ENCODE measurements at regions not wholly inside any gene's neighbourhood (a gene's known extent, or its start where the extent isn't known, plus 50 kb on each side); places are given as distances from the start of the nearest gene placed in this dataset.

DNA sequence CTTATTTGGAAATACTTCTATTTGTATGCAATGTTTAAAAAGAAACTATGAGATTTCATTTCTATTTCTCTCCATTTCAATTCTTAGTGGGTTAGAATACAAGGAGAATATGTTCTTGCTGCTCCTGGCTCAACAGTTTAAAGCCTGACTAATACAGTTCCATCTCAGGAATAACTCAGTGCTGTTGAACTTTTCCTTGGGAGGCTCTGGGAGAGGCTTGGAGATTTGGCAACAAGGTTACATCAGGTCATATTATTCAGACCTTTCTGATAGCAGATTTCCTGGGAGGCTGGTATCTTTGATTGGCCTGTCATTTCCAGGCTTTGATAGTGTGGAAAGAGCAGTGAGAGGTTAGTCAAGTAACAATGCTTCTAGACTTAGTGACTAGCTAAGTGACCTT lies 481.7 kb upstream of the KLF4 start:
- H3K27ac ChIP-seq (ENCODE audit: low read depth, low read length, poor library complexity, severe bottlenecking) = no peak overlapping the region
- H3K4me2 ChIP-seq (ENCODE audit: low read length) = no peak overlapping the region
- no peaks in the 10 kb centered on the region for H3K9me3 ChIP-seq (ENCODE audit: low read length)
- H3K4me1 ChIP-seq (ENCODE audit: insufficient read depth, low read length, severe bottlenecking) = no peaks in the 10 kb centered on the region
- TF ChIP-seq, protein P1, sequence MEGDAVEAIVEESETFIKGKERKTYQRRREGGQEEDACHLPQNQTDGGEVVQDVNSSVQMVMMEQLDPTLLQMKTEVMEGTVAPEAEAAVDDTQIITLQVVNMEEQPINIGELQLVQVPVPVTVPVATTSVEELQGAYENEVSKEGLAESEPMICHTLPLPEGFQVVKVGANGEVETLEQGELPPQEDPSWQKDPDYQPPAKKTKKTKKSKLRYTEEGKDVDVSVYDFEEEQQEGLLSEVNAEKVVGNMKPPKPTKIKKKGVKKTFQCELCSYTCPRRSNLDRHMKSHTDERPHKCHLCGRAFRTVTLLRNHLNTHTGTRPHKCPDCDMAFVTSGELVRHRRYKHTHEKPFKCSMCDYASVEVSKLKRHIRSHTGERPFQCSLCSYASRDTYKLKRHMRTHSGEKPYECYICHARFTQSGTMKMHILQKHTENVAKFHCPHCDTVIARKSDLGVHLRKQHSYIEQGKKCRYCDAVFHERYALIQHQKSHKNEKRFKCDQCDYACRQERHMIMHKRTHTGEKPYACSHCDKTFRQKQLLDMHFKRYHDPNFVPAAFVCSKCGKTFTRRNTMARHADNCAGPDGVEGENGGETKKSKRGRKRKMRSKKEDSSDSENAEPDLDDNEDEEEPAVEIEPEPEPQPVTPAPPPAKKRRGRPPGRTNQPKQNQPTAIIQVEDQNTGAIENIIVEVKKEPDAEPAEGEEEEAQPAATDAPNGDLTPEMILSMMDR (IDR thresholded peaks at IDR 0.05; ENCODE audit: low read length) = no peak
- no peak for TF ChIP-seq EZH2 (IDR thresholded peaks at IDR 0.05; ENCODE audit: borderline replicate concordance, low read length)
- no peak overlapping the region for H2AFZ ChIP-seq (ENCODE audit: low read length)
- no peaks in the 10 kb centered on the region for H4K20me1 ChIP-seq (ENCODE audit: insufficient read depth, low read length)
- H3K36me3 ChIP-seq (ENCODE audit: insufficient read depth, low read length) = no peaks in the 10 kb centered on the region
- H3K4me3 ChIP-seq (ENCODE audit: low read depth, low read length, poor library complexity, severe bottlenecking) = no peak overlapping the region
- H3K9ac ChIP-seq (ENCODE audit: low read length) = no peak overlapping the region
- no peaks in the 10 kb centered on the region for H3K79me2 ChIP-seq (ENCODE audit: insufficient read depth, low read length)
- no peaks in the 10 kb centered on the region for H3K27me3 ChIP-seq (ENCODE audit: insufficient read depth, low read length)
- H3K9me2 ChIP-seq (ENCODE audit: low read depth, low read length) = no peaks in the 10 kb centered on the region
- H3F3A ChIP-seq (ENCODE audit: insufficient read depth, low read length) = no peaks in the 10 kb centered on the region

DNA sequence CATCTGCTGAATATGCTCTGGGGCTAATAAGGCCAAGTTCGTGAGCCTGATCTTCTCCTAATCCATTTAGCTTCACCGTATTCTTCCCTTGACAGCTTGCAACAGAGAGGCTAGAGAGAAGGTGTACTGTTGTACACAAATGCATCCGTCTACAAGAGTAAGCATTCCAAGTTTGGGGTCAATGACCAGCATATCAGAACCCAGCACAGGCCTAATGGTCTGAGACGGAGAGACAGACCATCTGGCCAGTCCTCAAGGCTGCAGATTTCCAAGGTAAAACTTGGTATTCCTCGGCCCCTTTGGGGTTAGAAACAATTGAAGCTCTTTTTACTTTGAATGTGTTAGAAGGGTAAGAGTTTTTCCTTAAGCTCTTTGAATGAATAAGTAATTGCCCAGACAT lies 481.2 kb upstream of the KLF4 start:
- H3K79me2 ChIP-seq (ENCODE audit: insufficient read depth, low read length) = no peaks in the 10 kb centered on the region
- no peaks in the 10 kb centered on the region for H3K4me1 ChIP-seq (ENCODE audit: insufficient read depth, low read length, severe bottlenecking)
- H2AFZ ChIP-seq (ENCODE audit: low read length) = no peak overlapping the region
- no peaks in the 10 kb centered on the region for H3K27me3 ChIP-seq (ENCODE audit: insufficient read depth, low read length)
- H3K9ac ChIP-seq (ENCODE audit: low read length) = no peak overlapping the region
- no peaks in the 10 kb centered on the region for H3K36me3 ChIP-seq (ENCODE audit: insufficient read depth, low read length)
- H3K27ac ChIP-seq (ENCODE audit: low read depth, low read length, poor library complexity, severe bottlenecking) = no peak overlapping the region
- H3K9me3 ChIP-seq (ENCODE audit: low read length) = no peaks in the 10 kb centered on the region
- no peaks in the 10 kb centered on the region for H3K9me2 ChIP-seq (ENCODE audit: low read depth, low read length)
- no peak overlapping the region for H3K4me2 ChIP-seq (ENCODE audit: low read length)
- H3F3A ChIP-seq (ENCODE audit: insufficient read depth, low read length) = no peaks in the 10 kb centered on the region
- no peaks in the 10 kb centered on the region for H4K20me1 ChIP-seq (ENCODE audit: insufficient read depth, low read length)
- H3K4me3 ChIP-seq (ENCODE audit: low read depth, low read length, poor library complexity, severe bottlenecking) = no peak overlapping the region
- TF ChIP-seq, protein P1 (IDR thresholded peaks at IDR 0.05; ENCODE audit: low read length) = no peak
- no peak for TF ChIP-seq EZH2 (IDR thresholded peaks at IDR 0.05; ENCODE audit: borderline replicate concordance, low read length)

DNA sequence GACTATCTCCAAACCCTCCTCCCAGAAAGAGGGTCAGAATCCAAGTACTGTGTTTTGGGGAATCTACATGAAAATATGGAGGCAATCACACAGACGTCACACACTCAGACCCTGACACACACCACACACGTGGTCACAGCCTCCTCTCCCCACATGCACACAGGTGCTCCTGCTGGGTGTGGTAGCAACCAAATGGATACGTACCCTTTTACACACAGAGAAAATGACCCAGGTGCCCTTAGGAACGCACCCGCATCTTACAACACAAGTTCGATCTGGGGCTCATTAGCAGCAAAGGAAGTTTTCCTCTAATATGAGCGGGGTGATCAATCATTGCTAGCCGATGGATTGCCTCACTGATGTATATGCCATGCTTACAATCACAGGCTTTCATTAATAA lies 480.2 kb upstream of the KLF4 start:
- no peaks in the 10 kb centered on the region for H3K4me1 ChIP-seq (ENCODE audit: insufficient read depth, low read length, severe bottlenecking)
- TF ChIP-seq EZH2 (IDR thresholded peaks at IDR 0.05; ENCODE audit: borderline replicate concordance, low read length) = no peak
- TF ChIP-seq, protein P1 (IDR thresholded peaks at IDR 0.05; ENCODE audit: low read length) = no peak
- no peak overlapping the region for H3K4me3 ChIP-seq (ENCODE audit: low read depth, low read length, poor library complexity, severe bottlenecking)
- no peak overlapping the region for H3K27ac ChIP-seq (ENCODE audit: low read depth, low read length, poor library complexity, severe bottlenecking)
- no peak overlapping the region for H3K4me2 ChIP-seq (ENCODE audit: low read length)
- no peaks in the 10 kb centered on the region for H3K9me3 ChIP-seq (ENCODE audit: low read length)
- H3K27me3 ChIP-seq (ENCODE audit: insufficient read depth, low read length) = no peaks in the 10 kb centered on the region
- H3K36me3 ChIP-seq (ENCODE audit: insufficient read depth, low read length) = no peaks in the 10 kb centered on the region
- H3K9ac ChIP-seq (ENCODE audit: low read length) = no peak overlapping the region
- no peak overlapping the region for H2AFZ ChIP-seq (ENCODE audit: low read length)
- H3F3A ChIP-seq (ENCODE audit: insufficient read depth, low read length) = no peaks in the 10 kb centered on the region
- no peaks in the 10 kb centered on the region for H4K20me1 ChIP-seq (ENCODE audit: insufficient read depth, low read length)
- no peaks in the 10 kb centered on the region for H3K9me2 ChIP-seq (ENCODE audit: low read depth, low read length)
- H3K79me2 ChIP-seq (ENCODE audit: insufficient read depth, low read length) = no peaks in the 10 kb centered on the region

All from OCI-LY1 (cell line).